ENCODE measurements at regions not wholly inside any gene's neighbourhood (a gene's known extent, or its start where the extent isn't known, plus 50 kb on each side); places are given as distances from the start of the nearest gene placed in this dataset.

DNA sequence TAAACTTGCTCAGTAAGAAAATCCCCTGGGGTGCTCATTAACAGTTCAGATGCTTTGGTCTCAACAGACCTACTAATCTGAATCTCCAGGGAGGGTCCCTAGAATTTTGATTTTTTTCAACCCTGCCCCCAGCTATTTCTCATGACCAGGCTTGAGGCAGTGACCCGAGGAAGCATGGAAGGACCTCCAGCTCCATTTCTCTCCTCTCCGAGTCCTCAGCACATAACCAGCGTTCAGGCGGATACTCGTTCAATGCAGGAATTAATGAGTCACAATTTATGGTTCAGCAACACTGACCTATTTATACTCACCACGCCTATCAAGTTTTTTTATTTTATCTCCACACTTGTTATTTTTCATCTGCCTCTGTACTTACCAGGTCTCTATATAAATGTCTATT is 369.2 kb upstream of the CDH4 start:
- TF ChIP-seq, protein P1, sequence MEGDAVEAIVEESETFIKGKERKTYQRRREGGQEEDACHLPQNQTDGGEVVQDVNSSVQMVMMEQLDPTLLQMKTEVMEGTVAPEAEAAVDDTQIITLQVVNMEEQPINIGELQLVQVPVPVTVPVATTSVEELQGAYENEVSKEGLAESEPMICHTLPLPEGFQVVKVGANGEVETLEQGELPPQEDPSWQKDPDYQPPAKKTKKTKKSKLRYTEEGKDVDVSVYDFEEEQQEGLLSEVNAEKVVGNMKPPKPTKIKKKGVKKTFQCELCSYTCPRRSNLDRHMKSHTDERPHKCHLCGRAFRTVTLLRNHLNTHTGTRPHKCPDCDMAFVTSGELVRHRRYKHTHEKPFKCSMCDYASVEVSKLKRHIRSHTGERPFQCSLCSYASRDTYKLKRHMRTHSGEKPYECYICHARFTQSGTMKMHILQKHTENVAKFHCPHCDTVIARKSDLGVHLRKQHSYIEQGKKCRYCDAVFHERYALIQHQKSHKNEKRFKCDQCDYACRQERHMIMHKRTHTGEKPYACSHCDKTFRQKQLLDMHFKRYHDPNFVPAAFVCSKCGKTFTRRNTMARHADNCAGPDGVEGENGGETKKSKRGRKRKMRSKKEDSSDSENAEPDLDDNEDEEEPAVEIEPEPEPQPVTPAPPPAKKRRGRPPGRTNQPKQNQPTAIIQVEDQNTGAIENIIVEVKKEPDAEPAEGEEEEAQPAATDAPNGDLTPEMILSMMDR (IDR thresholded peaks at IDR 0.05; ENCODE audit: control insufficient read depth, extremely low read depth, insufficient read depth), result no peak
- H3K4me3 ChIP-seq (ENCODE audit: low read depth, low read length), result no peak overlapping the region
- DNase-seq (ENCODE audit: low read depth), result no peak

DNA sequence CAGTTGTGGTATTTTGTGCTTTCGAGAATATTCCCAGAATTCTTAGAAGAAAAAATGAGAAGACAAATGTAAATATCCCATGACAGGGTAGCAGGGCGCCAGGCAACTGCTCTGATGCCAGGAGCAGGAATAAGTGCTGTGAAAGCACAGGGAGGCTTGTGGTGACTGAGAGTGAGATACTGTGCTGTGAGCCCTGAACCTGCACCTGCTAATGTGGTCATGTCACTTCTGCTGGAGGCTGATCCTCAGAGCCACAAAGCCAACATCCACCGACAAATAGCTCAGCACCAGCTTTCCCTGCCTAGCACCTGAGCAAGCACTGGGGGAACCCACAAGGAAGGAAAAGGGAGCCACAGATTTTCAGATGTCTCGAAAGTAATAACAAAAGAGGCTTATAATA is 368.6 kb upstream of the CDH4 start:
- TF ChIP-seq, protein P1 (IDR thresholded peaks at IDR 0.05; ENCODE audit: control insufficient read depth, extremely low read depth, insufficient read depth), result no peak
- H3K4me3 ChIP-seq (ENCODE audit: low read depth, low read length), result no peak overlapping the region
- no peak for DNase-seq (ENCODE audit: low read depth)

DNA sequence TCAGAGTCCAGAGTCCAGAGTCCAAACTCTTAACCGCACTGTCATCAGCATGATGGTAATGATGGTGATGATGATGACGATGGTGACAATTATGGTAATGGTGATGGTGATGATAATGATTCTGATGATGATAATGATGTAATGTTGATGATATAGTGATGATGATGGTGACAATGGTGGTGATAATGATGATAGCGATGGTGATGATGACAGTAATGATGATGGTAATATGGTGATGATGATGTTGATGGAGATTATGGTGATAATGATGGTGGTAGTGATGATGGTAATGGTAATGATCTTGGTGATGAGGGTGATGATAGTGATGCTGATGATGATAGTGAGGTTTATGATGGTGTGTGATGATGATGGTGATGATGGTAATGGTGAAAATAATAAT is 367.8 kb upstream of the CDH4 start:
- TF ChIP-seq, protein P1 (IDR thresholded peaks at IDR 0.05; ENCODE audit: control insufficient read depth, extremely low read depth, insufficient read depth), result no peak
- H3K4me3 ChIP-seq (ENCODE audit: low read depth, low read length), result no peak overlapping the region
- DNase-seq (ENCODE audit: low read depth), result no peak

DNA sequence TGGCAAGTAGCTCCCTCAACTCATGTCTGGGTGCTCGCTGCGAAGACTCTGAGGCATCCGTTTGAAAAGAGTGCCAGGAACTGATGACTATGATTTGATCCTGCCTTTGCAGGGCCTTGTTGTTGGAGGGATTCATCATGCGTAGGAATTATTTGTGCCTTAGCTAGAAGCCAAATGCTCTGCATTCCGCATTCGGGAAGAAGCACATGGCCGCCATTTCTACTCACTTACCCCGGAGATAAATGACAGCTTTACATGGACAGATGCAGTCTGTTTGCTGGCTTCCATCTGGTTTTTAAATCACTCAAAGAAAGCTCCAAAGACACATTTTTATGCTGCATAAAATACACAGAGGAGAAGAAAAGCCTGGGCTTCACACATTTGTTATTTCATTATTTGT is 363.3 kb upstream of the CDH4 start:
- DNase-seq (ENCODE audit: low read depth), result no peak
- H3K4me3 ChIP-seq (ENCODE audit: low read depth, low read length), result no peak overlapping the region
- TF ChIP-seq, protein P1 (IDR thresholded peaks at IDR 0.05; ENCODE audit: control insufficient read depth, extremely low read depth, insufficient read depth), result no peak

DNA sequence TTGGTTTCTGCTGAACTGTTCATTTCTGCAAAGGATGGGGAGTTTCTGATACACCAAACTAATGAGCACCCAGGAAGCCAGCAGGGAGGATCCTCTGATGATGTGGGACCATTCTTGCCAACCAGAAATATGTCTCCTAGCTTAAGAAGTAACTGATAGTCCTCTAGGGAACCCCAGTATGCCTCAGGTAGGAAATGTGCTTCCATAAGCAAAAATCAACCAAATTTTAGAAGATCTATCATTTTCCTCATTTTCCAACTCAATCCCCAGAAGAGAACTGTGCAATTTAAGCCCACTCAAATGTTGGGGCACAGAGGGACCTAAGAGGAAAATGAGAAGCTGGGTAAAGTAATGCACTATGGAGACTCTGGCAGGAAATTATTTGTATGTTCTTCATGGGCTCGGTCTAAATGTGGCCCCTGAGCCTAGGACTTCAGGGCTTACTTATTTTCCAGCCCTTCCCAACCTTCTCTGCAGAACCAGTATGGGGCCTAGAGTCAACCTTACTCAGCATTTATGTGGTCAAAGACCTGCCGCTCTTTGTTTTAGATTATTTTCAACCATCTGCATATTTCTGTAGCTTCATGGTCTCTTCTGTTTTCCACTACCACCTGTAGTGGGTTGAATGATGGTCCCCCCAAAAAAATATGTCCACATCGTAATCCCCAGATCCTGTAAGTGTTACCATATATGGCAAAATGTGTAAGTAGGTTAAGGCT is 359.8 kb upstream of the CDH4 start:
- no peak overlapping the region for H3K4me3 ChIP-seq (ENCODE audit: low read depth, low read length)
- TF ChIP-seq, protein P1 (IDR thresholded peaks at IDR 0.05; ENCODE audit: control insufficient read depth, extremely low read depth, insufficient read depth), result no peak

DNA sequence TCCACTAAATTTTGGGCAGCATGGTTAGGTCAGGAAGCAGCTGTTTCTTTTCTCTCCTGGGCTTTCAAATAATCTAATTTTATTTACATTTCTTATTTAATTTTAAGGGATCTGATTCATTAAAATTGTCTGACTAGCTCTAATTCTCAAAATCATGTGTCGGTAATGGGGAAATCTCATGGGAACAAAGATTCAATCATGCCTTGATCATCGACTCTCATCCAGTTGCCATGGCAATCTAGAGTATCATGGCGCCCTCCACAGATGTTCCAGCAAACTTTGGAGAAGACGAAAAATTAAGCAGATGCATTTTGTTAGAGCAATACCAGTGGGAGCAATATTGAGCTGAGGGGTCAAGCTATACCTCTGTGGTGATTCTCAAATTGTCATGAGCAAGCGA is 358.0 kb upstream of the CDH4 start:
- DNase-seq (ENCODE audit: low read depth), result no peak
- H3K4me3 ChIP-seq (ENCODE audit: low read depth, low read length), result no peak overlapping the region
- TF ChIP-seq, protein P1 (IDR thresholded peaks at IDR 0.05; ENCODE audit: control insufficient read depth, extremely low read depth, insufficient read depth), result no peak

More for the DNA sequence above, 359.8 kb upstream of the CDH4 start:
- no peak for DNase-seq (ENCODE audit: low read depth)
